ENCODE measurements at regions not wholly inside any gene's neighbourhood (a gene's known extent, or its start where the extent isn't known, plus 50 kb on each side); places are given as distances from the start of the nearest gene placed in this dataset.

- TF ChIP-seq CTCF (IDR thresholded peaks at IDR 0.05): no peak
- TF ChIP-seq POLR2A (IDR thresholded peaks at IDR 0.05): no peak
Measured at GRCh38 chr13:22644941-22645340, 535.8 kb upstream of the SGCG start.

Measured in lower leg skin (tissue), 3 donors.